ENCODE measurements at regions not wholly inside any gene's neighbourhood (a gene's known extent, or its start where the extent isn't known, plus 50 kb on each side); places are given as distances from the start of the nearest gene placed in this dataset.
"Not testable (repeated sequence)": the region's sequence is repeated elsewhere in the genome, so short reads cannot be mapped to it uniquely, and the experiment has no call there.

DNA sequence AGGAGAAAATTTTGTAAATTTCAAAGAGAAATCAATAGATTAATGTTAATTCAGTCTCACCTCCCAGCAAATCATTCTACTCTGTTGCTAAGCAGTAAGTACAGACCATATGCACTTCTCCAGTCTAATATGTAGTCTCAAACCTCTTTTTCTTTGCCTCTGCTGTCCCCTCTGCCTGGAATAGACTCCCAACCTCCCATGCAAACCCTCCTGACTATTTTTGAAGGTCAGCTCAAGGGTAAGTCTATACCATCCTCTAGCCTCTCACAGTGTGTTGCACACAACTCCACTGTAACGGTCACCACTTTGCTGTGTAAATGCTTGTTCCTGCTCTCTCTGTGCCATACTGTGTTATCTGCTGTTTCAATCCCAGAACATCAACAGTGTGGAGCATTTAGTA is 94.5 kb upstream of the TRIM77 start:
- DNase-seq = not testable (repeated sequence)

DNA sequence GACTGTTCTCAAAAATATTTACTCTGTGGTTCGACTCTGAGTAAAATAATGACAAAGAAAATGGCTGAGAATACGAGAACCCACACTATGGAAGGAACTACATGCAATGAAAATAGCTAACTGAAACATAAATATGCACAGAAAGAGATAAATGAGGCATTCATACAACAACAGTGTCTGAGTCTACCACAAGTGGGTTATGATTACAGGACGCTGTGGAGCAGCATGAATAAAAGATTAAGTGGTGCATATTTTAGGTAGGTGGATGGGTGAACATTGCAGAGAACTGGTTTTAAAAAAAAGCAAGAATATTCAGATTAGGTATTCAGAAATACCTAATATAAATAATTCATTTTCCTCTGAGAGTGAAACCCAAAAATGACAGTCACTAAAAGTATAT is 93.9 kb upstream of the TRIM77 start:
- DNase-seq = not testable (repeated sequence)

DNA sequence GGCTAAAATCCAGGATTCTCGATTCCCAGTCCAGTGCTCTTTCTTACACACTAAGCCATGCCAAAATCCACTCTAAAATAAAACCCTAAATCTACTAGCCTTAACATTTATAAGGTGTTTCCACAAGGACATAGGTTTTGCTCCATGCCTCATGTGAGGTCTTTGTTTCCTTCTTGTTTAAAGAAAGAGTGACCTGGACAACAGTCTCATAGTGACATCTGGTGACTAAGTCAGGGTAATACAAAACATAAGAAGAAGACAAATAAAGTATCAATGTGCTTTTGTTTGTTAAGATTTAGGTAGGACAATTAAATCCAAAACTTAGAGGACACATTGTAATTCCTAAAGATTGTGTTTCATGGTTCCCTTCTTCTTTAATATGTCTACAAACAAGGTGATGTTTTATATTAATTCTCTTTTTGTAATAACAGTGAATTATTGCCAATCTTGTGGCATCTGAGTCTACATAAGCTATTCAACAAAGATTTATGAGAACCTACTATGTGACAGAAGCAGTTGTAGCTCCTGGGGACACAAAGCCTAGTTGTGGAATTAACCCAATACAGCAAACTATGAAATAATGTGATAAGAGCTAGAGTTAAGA is 93.0 kb upstream of the TRIM77 start:
- peak; percentile 11 for DNase-seq

DNA sequence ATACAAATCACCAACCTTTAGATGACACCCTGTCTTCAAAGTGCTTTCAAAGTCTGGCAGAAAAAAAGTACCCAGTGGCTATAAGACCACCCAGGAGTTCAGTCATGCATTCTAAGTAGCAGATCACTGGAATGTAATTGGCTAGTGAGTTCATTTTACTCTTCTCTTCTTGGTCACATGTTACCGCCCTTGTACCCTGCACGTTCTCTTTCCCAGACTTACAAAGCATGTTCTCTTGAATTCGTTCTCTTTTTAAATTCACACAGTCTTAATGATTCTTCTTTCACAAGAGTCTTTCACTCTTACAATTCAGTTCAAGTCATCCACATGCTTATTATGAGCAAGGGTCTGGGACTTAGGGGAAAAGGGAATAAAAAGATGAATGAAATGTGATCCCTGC is 89.4 kb upstream of the TRIM77 start:
- not testable (repeated sequence) for DNase-seq

DNA sequence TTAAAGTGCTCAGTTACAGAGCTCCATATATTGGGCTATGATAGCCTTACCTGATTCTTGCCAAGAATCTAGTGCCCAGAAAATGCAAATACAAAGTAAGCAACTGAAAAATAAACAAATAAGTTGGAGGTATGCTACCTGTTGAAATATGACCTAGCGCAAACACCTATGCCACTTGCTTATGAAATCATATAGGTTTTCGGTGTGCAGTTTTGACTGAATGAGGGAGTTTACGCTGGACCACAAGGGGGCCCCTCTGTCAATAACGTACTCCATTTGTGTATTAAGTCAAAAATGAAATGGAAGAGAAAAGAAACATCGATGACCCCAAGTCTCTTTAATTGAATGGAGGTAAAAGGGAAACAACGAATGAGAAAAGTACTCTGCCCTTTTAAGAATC is 84.9 kb upstream of the TRIM77 start:
- peak; percentile 0 for DNase-seq

DNA sequence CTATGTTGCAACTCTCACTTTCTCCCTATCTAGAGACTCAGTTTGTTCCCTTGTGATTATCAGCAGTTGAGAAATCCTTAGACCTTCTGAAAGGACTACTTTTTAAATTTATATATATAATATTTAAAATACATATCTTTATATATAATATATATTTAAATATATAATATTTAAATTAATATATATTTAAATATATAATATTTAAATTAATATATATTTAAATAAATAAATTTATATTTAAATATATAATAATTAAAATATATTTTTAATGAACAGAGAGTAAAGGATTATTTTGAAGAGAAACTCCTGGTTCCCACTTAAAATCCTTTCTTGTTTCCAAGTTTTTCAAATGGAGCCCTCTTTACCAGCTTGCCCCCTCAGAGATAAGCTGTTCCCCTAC is 83.7 kb upstream of the TRIM77 start:
- no peak for DNase-seq

DNA sequence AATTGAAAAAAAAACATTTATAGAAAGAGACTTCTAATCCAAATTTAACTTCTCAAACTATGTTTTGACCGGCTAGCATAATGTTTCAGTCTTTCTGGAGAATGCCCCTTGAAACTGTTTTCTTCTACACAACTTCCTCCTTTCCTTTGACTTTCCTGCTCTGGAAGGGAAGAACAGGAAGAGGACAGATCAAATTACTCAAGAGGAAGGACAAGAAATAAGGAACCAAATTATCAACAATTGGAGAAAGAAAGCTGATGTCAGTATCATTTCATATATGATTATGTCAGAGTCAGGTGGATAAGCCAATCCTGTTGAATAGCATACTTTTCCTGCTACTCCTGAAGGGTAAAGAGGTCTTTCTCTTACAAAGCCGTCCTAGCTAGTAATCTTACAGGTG is 83.2 kb upstream of the TRIM77 start:
- DNase-seq = not testable (repeated sequence)

DNA sequence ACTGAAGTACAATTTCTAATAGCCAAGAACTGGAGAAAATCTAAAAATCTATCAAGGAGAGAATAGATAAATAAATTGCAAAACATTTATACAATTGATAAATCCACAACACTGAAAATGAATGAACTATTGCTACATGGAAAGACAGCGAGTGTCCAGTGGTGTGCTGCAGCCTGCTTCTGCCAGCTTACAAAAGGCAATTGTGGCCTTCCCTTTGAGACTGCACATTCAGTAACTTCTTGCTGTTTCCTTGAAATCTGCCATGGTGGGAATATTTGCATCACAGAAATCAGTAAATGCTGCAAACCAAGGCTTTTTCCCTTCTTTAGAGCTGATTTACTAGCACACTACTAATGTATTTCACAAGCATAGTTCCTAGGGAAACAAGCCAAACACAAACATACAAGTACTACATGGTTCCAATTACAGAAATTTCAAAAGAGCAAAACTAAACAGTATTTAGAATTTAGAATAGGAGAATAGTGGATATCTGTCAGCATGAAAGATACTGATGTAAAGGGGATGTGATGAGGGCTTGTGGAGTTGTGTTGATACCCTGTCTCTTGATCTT is 76.9 kb upstream of the TRIM77 start:
- DNase-seq = no peak

DNA sequence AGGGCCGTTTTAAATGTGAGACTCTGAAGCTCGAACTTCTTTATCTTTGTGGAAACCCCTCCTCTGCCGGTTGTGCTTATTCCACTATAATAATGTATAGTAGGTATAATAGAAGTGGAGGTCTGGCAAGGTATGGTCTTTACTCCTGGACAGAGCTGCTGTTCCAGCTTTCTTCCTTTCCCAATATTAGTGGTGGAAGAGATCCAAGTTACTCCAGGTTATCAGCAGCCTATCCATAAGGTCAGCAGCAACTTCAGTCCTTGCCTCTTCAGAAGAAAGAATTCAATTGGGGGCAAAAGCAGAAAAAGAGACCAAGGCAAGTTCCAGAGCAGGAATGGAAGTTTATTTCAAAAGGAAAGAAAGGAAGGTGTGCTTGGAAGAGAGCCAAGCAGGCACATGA is 69.3 kb upstream of the TRIM77 start:
- not testable (repeated sequence) for DNase-seq

DNA sequence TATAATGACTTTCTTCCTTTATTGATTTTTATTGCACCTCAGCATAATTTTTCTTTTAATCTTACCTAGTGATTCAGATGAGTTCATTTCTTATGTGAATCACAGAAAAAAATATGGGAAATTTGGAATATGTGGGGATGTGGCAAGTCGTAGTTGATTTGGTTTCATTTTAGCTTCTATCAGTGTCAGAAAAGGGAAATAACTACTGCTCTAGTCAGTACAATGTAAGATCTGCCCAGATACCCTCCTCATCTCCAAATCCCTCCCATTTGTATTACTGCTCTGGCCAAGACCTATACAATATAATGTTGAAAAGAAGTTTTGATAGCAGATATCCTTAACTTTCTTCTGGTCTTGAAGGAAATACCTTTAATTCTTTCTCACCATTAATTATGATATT is 61.9 kb upstream of the TRIM77 start:
- DNase-seq = not testable (repeated sequence)

DNA sequence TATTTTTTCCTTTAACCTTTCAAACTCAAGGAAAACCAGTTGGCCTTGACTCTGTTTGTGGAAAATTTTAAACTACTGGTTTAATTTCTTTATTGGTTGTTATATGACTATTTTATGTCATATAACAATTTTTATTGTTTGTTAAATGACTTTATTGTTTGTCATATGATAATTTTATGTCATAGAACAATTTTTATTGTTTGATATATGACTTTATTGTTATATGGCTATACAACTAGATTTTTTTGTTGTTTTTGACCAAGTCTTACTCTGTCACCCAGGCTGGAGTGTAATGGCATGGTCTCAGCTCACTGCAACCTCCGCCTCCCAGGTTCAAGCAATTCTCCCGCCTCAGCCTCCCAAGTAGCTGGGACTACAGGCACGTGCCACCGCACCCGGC is 61.1 kb upstream of the TRIM77 start:
- DNase-seq = not testable (repeated sequence)

DNA sequence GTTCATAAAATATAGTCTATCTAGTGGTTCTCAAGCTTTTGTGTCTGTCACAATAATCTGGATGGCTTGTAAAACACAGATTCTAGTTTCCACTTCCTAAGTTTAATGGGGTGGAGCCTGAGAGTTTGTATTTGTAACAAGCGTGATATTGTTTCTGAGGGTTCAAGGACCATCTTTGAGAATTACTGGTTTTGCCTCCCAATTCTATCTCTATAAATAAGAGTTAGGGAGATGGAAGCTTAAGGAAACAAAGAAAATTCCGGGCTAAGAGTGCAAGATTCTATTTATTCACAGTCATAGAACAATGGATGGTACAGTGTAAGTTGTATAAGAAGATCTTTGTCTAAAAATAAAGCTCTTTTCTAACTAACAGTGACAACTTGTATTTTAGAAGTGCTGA is 55.4 kb upstream of the TRIM77 start:
- not testable (repeated sequence) for DNase-seq

DNA sequence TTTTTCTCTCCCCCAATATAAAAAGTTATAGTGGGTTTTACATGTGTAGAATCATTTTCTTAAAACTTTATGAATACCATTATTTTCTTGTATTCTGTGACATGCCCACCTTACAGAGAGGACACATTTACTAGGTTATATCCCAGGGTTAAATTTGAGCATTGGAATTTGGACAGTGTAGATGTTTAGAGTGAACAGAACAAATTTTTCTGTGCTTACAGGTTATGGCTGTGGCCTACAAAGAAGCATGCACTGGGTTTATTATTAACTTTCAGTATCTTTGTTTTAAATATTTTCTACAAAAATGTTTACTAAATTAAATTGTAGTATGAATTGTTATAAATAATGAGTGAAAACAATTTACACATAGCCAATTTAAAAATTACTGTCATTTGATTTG is 51.3 kb upstream of the TRIM77 start:
- DNase-seq = not testable (repeated sequence)

DNA sequence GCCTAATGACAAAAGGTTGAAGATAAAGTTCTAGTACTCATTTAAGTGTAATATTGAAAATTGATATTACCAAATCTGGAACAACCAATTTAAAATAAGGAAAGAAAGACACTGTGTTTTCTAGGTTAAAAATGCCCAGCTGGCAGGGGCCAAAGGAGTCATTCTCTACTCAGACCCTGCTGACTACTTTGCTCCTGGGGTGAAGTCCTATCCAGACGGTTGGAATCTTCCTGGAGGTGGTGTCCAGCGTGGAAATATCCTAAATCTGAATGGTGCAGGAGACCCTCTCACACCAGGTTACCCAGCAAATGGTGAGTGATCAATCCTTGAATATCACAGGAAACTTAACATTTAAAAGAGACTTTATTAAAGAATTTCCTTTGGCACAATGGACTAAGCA is 50.7 kb upstream of the TRIM77 start:
- not testable (repeated sequence) for DNase-seq

DNA sequence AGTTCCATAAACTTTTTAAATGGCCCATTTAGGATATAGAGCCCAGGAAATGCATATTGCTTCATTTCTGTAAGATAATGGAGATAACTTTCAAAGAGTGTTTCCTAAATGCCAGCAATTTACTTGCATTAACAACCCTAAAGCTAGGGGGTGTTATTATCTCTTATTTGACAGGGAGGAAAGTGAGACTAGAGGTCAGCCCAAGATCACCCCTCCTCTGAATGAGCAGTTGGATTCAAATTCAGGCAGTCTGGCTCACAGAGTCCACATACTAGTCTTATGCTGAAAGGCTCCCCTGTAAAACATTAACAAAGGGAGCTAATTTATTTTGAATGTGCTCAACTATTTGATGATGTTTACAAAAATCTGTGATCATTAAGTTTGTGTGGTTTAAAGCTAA is 49.9 kb upstream of the TRIM77 start:
- DNase-seq = no peak
